ENCODE measurements at regions not wholly inside any gene's neighbourhood (a gene's known extent, or its start where the extent isn't known, plus 50 kb on each side); places are given as distances from the start of the nearest gene placed in this dataset.

DNA sequence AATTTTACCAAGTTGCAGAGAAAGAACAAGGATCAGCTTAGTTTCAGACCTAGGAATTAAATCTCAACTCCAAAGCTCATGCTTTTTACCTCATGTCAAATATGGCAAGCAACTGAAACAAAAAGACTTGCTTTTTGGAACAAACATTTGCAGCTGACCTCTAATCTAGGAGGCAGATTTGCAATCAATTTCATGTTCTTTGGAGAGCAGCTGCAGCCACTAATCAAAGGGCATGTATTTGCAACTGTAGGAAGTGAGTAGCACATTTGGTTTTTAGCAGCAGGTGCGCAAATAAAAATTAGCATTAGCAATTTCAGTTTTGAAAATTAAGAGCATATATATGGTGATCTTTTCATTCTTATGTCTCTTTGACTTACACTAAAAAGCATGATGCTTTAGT, 459.3 kb upstream of the SLC10A2 start:
- ATAC-seq (no peak), DNase-seq (ENCODE audit: low spot score) (no peak)
- no peak overlapping the region for H3K4me2 ChIP-seq
- Mint-ChIP-seq H3K4me3 (no peak overlapping the region), H3K27me3 (ENCODE audit: insufficient read depth, low read depth, poor library complexity) (no peaks in the 10 kb centered on the region), H3K36me3 (ENCODE audit: low read depth) (no peaks in the 10 kb centered on the region), H3K9me3 (no peaks in the 10 kb centered on the region), H3K27ac (no peak overlapping the region), H3K4me1 (no peaks in the 10 kb centered on the region)
- H3K36me3 ChIP-seq (ENCODE audit: insufficient read depth), result no peaks in the 10 kb centered on the region
- no peaks in the 10 kb centered on the region for H3K27me3 ChIP-seq (ENCODE audit: insufficient read depth)
- TF ChIP-seq, protein P1, sequence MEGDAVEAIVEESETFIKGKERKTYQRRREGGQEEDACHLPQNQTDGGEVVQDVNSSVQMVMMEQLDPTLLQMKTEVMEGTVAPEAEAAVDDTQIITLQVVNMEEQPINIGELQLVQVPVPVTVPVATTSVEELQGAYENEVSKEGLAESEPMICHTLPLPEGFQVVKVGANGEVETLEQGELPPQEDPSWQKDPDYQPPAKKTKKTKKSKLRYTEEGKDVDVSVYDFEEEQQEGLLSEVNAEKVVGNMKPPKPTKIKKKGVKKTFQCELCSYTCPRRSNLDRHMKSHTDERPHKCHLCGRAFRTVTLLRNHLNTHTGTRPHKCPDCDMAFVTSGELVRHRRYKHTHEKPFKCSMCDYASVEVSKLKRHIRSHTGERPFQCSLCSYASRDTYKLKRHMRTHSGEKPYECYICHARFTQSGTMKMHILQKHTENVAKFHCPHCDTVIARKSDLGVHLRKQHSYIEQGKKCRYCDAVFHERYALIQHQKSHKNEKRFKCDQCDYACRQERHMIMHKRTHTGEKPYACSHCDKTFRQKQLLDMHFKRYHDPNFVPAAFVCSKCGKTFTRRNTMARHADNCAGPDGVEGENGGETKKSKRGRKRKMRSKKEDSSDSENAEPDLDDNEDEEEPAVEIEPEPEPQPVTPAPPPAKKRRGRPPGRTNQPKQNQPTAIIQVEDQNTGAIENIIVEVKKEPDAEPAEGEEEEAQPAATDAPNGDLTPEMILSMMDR (conservative IDR thresholded peaks at IDR 0.05; ENCODE audit: low read depth in 2 of 2), result no peak
- TF ChIP-seq ZNF114 (CRISPR knock-in tag; IDR thresholded peaks at IDR 0.05) (no peak), CREB1 (CRISPR knock-in tag; IDR thresholded peaks at IDR 0.05; ENCODE audit: low read depth) (no peak), EZH2 (IDR thresholded peaks at IDR 0.05; ENCODE audit: low read depth, unreplicated experiment) (no peak), POLR2AphosphoS5 (IDR thresholded peaks at IDR 0.05; ENCODE audit: low read depth) (no peak), JUNB (IDR thresholded peaks at IDR 0.05; ENCODE audit: unreplicated experiment) (no peak), STAT1 (IDR thresholded peaks at IDR 0.05; ENCODE audit: unreplicated experiment) (no peak), EZH2phosphoT487 (IDR thresholded peaks at IDR 0.05; ENCODE audit: unreplicated experiment) (no peak), ZNF331 (CRISPR knock-in tag; IDR thresholded peaks at IDR 0.05; ENCODE audit: low read depth) (no peak)
- TF ChIP-seq, protein P2, sequence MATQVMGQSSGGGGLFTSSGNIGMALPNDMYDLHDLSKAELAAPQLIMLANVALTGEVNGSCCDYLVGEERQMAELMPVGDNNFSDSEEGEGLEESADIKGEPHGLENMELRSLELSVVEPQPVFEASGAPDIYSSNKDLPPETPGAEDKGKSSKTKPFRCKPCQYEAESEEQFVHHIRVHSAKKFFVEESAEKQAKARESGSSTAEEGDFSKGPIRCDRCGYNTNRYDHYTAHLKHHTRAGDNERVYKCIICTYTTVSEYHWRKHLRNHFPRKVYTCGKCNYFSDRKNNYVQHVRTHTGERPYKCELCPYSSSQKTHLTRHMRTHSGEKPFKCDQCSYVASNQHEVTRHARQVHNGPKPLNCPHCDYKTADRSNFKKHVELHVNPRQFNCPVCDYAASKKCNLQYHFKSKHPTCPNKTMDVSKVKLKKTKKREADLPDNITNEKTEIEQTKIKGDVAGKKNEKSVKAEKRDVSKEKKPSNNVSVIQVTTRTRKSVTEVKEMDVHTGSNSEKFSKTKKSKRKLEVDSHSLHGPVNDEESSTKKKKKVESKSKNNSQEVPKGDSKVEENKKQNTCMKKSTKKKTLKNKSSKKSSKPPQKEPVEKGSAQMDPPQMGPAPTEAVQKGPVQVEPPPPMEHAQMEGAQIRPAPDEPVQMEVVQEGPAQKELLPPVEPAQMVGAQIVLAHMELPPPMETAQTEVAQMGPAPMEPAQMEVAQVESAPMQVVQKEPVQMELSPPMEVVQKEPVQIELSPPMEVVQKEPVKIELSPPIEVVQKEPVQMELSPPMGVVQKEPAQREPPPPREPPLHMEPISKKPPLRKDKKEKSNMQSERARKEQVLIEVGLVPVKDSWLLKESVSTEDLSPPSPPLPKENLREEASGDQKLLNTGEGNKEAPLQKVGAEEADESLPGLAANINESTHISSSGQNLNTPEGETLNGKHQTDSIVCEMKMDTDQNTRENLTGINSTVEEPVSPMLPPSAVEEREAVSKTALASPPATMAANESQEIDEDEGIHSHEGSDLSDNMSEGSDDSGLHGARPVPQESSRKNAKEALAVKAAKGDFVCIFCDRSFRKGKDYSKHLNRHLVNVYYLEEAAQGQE (IDR thresholded peaks at IDR 0.05; ENCODE audit: unreplicated experiment), result no peak
- TF ChIP-seq, protein P3, sequence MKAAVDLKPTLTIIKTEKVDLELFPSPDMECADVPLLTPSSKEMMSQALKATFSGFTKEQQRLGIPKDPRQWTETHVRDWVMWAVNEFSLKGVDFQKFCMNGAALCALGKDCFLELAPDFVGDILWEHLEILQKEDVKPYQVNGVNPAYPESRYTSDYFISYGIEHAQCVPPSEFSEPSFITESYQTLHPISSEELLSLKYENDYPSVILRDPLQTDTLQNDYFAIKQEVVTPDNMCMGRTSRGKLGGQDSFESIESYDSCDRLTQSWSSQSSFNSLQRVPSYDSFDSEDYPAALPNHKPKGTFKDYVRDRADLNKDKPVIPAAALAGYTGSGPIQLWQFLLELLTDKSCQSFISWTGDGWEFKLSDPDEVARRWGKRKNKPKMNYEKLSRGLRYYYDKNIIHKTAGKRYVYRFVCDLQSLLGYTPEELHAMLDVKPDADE (IDR thresholded peaks at IDR 0.05), result no peak
- TF ChIP-seq, protein P4, sequence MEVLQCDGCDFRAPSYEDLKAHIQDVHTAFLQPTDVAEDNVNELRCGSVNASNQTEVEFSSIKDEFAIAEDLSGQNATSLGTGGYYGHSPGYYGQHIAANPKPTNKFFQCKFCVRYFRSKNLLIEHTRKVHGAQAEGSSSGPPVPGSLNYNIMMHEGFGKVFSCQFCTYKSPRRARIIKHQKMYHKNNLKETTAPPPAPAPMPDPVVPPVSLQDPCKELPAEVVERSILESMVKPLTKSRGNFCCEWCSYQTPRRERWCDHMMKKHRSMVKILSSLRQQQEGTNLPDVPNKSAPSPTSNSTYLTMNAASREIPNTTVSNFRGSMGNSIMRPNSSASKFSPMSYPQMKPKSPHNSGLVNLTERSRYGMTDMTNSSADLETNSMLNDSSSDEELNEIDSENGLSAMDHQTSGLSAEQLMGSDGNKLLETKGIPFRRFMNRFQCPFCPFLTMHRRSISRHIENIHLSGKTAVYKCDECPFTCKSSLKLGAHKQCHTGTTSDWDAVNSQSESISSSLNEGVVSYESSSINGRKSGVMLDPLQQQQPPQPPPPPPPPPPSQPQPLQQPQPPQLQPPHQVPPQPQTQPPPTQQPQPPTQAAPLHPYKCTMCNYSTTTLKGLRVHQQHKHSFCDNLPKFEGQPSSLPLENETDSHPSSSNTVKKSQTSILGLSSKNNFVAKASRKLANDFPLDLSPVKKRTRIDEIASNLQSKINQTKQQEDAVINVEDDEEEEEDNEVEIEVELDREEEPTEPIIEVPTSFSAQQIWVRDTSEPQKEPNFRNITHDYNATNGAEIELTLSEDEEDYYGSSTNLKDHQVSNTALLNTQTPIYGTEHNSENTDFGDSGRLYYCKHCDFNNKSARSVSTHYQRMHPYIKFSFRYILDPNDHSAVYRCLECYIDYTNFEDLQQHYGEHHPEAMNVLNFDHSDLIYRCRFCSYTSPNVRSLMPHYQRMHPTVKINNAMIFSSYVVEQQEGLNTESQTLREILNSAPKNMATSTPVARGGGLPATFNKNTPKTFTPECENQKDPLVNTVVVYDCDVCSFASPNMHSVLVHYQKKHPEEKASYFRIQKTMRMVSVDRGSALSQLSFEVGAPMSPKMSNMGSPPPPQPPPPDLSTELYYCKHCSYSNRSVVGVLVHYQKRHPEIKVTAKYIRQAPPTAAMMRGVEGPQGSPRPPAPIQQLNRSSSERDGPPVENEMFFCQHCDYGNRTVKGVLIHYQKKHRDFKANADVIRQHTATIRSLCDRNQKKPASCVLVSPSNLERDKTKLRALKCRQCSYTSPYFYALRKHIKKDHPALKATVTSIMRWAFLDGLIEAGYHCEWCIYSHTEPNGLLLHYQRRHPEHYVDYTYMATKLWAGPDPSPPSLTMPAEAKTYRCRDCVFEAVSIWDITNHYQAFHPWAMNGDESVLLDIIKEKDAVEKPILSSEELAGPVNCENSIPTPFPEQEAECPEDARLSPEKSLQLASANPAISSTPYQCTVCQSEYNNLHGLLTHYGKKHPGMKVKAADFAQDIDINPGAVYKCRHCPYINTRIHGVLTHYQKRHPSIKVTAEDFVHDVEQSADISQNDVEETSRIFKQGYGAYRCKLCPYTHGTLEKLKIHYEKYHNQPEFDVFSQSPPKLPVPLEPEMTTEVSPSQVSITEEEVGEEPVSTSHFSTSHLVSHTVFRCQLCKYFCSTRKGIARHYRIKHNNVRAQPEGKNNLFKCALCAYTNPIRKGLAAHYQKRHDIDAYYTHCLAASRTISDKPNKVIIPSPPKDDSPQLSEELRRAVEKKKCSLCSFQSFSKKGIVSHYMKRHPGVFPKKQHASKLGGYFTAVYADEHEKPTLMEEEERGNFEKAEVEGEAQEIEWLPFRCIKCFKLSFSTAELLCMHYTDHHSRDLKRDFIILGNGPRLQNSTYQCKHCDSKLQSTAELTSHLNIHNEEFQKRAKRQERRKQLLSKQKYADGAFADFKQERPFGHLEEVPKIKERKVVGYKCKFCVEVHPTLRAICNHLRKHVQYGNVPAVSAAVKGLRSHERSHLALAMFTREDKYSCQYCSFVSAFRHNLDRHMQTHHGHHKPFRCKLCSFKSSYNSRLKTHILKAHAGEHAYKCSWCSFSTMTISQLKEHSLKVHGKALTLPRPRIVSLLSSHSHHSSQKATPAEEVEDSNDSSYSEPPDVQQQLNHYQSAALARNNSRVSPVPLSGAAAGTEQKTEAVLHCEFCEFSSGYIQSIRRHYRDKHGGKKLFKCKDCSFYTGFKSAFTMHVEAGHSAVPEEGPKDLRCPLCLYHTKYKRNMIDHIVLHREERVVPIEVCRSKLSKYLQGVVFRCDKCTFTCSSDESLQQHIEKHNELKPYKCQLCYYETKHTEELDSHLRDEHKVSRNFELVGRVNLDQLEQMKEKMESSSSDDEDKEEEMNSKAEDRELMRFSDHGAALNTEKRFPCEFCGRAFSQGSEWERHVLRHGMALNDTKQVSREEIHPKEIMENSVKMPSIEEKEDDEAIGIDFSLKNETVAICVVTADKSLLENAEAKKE (CRISPR knock-in tag; IDR thresholded peaks at IDR 0.05), result no peak
- no peak overlapping the region for H2AFZ ChIP-seq
- H3K9me2 ChIP-seq (ENCODE audit: insufficient read depth), result 0 out of 2 replicates have a peak, but pooled peaks cover 7% of the 10 kb centered on the region
- no peaks in the 10 kb centered on the region for H3K79me2 ChIP-seq (replicated peaks; ENCODE audit: insufficient read depth)
- no peak overlapping the region for H3K4me3 ChIP-seq
- H3K27ac ChIP-seq (ENCODE audit: low read depth), result no peak overlapping the region
- H3K4me1 ChIP-seq (ENCODE audit: insufficient read depth), result no peaks in the 10 kb centered on the region
- no peaks in the 10 kb centered on the region for H4K20me1 ChIP-seq (replicated peaks; ENCODE audit: insufficient read depth)
- no peaks in the 10 kb centered on the region for H3F3A ChIP-seq (replicated peaks; ENCODE audit: low read depth)

All from GM23338 (cell line).